ENCODE measurements at regions not wholly inside any gene's neighbourhood (a gene's known extent, or its start where the extent isn't known, plus 50 kb on each side); places are given as distances from the start of the nearest gene placed in this dataset.

DNA sequence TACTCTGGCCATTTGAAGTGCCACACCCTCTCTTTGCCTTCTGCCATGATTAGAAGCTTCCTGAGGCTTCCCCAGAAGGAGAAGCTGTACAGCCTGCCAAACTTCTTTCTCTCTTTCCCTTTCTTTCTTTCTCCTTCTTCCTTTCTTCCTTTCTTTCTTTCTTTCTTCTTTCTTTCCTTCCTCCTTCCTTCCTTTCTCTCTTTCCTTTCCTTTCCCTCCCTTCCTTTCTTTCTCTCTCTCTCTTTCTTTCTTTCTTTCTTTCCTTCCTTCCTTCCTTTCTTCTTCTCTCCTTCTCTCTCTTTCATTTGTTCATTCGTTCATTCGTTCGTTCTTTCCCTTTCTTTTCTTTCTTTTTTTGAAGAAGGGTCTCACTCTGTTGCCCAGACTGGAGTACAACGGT, 931.0 kb downstream of the TTLL7 start:
- ChIA-PET POLR2A (ENCODE audit: unreplicated experiment) (no interaction called here), CTCF (no interaction called here)
- WGBS, 2 experiments (ENCODE audit: extremely low coverage in 2 of 2, insufficient read length in 1 of 2) = 80% methylated on average over 2 of the region's 4 CpGs; no CpG with 5 or more reads in 1 of the 2 experiments
- no peak overlapping the region for H3K4ac ChIP-seq (ENCODE audit: low read depth, low read length)
- no peak for DNase-seq
- no peak overlapping the region for H2AK5ac ChIP-seq (ENCODE audit: low read depth, low read length)
- dilution Hi-C loops (cut with HindIII; ENCODE audit: low sequenced_read_pairs, unreplicated experiment) (no loop called here), intact Hi-C loops (cut with micrococcal nuclease) (no loop called here), in situ Hi-C loops (cut with MboI; ENCODE audit: low sequenced_read_pairs) (no loop called here)
- ATAC-seq (ENCODE audit: low read depth) = no peak
- no peak overlapping the region for H2BK120ac ChIP-seq (ENCODE audit: low read depth, low read length)
- H3K14ac ChIP-seq (replicated peaks; ENCODE audit: low read depth, low read length) = no peak overlapping the region
- H3K79me1 ChIP-seq (ENCODE audit: low read depth in 1 of 2, low read length in 2 of 2) = no peaks in the 10 kb centered on the region
- H3K9me1 ChIP-seq (ENCODE audit: insufficient read depth, low read length) = no peaks in the 10 kb centered on the region
- no peaks in the 10 kb centered on the region for H3K36me3 ChIP-seq (ENCODE audit: control insufficient read depth, insufficient read depth, low read length)
- no peak overlapping the region for H4K8ac ChIP-seq (ENCODE audit: low read depth in 2 of 2, low read length in 2 of 2)
- no peaks in the 10 kb centered on the region for H4K20me1 ChIP-seq (ENCODE audit: insufficient read depth, low read length)
- H3K27me3 ChIP-seq (ENCODE audit: control insufficient read depth, insufficient read depth, low read length) = no peaks in the 10 kb centered on the region
- no peak overlapping the region for H2BK15ac ChIP-seq (ENCODE audit: low read depth, low read length)
- H3K4me3 ChIP-seq (ENCODE audit: insufficient read depth, low read depth, low read length) = no peak overlapping the region
- no peak overlapping the region for H3K56ac ChIP-seq (ENCODE audit: extremely low read depth, insufficient read depth, low read length)
- no peak overlapping the region for H3K4me2 ChIP-seq (ENCODE audit: low read depth, low read length)
- no TSS peak for BruUV-seq (replicated peaks)
- no peak overlapping the region for H4K91ac ChIP-seq (ENCODE audit: insufficient read depth, low read depth, low read length)
- H2AK9ac ChIP-seq (replicated peaks; ENCODE audit: low read depth, low read length, poor library complexity) = no peak overlapping the region
- peaks cover 3% of the 10 kb centered on the region; the same call in 1 of the 2 replicates for H3K9me3 ChIP-seq (ENCODE audit: control insufficient read depth, insufficient read depth, low read length)
- no peak overlapping the region for H2BK5ac ChIP-seq (ENCODE audit: low read depth, low read length, poor library complexity, severe bottlenecking)
- no peak overlapping the region for H3K27ac ChIP-seq (ENCODE audit: insufficient read depth, low read length)
- no peak overlapping the region for H2AFZ ChIP-seq (replicated peaks; ENCODE audit: low read length, poor library complexity)
- no peak overlapping the region for H3K18ac ChIP-seq (ENCODE audit: low read depth, low read length)
- no peak overlapping the region for H3K23ac ChIP-seq (ENCODE audit: low read depth, low read length)
- H3K4me1 ChIP-seq (ENCODE audit: control insufficient read depth, insufficient read depth, low read length) = no peaks in the 10 kb centered on the region
- TF ChIP-seq CHD1 (IDR thresholded peaks at IDR 0.05; ENCODE audit: low read depth, low read length) (no peak), CEBPB (IDR thresholded peaks at IDR 0.05; ENCODE audit: low read depth, low read length) (no peak), RFX5 (IDR thresholded peaks at IDR 0.05; ENCODE audit: low read depth, low read length) (no peak), SMC3 (IDR thresholded peaks at IDR 0.05; ENCODE audit: low read depth, low read length) (no peak), BHLHE40 (IDR thresholded peaks at IDR 0.05; ENCODE audit: low read depth, low read length) (no peak), NFE2L2 (IDR thresholded peaks at IDR 0.05; ENCODE audit: low read depth, low read length) (no peak), MAZ (IDR thresholded peaks at IDR 0.05; ENCODE audit: borderline replicate concordance, low read depth, low read length) (no peak), POLR2A (IDR thresholded peaks at IDR 0.05; ENCODE audit: low read depth, low read length) (no peak), MXI1 (IDR thresholded peaks at IDR 0.05; ENCODE audit: borderline replicate concordance, low read depth, low read length) (no peak), RAD21 (IDR thresholded peaks at IDR 0.05; ENCODE audit: low read length) (no peak), FOS (IDR thresholded peaks at IDR 0.05; ENCODE audit: low read depth, low read length) (no peak)
- TF ChIP-seq, protein P1, sequence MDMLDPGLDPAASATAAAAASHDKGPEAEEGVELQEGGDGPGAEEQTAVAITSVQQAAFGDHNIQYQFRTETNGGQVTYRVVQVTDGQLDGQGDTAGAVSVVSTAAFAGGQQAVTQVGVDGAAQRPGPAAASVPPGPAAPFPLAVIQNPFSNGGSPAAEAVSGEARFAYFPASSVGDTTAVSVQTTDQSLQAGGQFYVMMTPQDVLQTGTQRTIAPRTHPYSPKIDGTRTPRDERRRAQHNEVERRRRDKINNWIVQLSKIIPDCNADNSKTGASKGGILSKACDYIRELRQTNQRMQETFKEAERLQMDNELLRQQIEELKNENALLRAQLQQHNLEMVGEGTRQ (IDR thresholded peaks at IDR 0.05; ENCODE audit: low read depth, low read length) = no peak
- no peak overlapping the region for H4K5ac ChIP-seq (ENCODE audit: low read depth, low read length)
- H2BK20ac ChIP-seq (ENCODE audit: low read depth, low read length) = no peak overlapping the region
- H3K9ac ChIP-seq (ENCODE audit: low read depth, low read length) = no peak overlapping the region
